ENCODE measurements at regions not wholly inside any gene's neighbourhood (a gene's known extent, or its start where the extent isn't known, plus 50 kb on each side); places are given as distances from the start of the nearest gene placed in this dataset.

DNA sequence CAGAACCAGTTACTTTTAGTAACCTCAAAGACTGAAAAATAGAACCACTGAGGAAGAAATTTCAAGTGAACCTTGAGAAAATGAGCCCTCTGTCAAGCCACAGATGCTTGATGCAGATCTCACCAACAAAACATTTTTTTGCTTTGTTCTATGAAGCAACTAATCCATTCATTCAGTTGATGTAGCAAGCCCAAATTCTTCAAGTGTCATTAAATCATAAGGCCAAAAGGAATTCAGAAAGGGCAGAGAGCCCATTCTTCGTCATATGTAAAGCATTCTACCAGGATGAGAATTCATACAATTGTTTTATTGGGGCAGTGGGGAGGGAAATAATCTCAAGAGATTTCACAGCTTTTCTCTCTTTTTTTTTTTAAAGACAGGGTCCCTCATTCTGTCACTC is 218.0 kb upstream of the RGS6 start:
- Histone ChIP-seq H3K27ac (replicated peaks) (no peak overlapping the region), H3K27me3 (ENCODE audit: insufficient read depth, poor library complexity, severe bottlenecking) (no peaks in the 10 kb centered on the region), H3K4me3 (replicated peaks; ENCODE audit: insufficient read depth, low read length) (no peak overlapping the region)
- TF ChIP-seq GABPA (IDR thresholded peaks at IDR 0.05; ENCODE audit: low read depth): no peak
- TF ChIP-seq, protein P1, sequence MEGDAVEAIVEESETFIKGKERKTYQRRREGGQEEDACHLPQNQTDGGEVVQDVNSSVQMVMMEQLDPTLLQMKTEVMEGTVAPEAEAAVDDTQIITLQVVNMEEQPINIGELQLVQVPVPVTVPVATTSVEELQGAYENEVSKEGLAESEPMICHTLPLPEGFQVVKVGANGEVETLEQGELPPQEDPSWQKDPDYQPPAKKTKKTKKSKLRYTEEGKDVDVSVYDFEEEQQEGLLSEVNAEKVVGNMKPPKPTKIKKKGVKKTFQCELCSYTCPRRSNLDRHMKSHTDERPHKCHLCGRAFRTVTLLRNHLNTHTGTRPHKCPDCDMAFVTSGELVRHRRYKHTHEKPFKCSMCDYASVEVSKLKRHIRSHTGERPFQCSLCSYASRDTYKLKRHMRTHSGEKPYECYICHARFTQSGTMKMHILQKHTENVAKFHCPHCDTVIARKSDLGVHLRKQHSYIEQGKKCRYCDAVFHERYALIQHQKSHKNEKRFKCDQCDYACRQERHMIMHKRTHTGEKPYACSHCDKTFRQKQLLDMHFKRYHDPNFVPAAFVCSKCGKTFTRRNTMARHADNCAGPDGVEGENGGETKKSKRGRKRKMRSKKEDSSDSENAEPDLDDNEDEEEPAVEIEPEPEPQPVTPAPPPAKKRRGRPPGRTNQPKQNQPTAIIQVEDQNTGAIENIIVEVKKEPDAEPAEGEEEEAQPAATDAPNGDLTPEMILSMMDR (IDR thresholded peaks at IDR 0.05; ENCODE audit: insufficient read depth, low read length): no peak
- TF ChIP-seq POLR2AphosphoS5 (IDR thresholded peaks at IDR 0.05; ENCODE audit: low read depth): no peak
- TF ChIP-seq SPI1 (IDR thresholded peaks at IDR 0.05; ENCODE audit: borderline replicate concordance, low read depth): no peak
- TF ChIP-seq, protein P2, sequence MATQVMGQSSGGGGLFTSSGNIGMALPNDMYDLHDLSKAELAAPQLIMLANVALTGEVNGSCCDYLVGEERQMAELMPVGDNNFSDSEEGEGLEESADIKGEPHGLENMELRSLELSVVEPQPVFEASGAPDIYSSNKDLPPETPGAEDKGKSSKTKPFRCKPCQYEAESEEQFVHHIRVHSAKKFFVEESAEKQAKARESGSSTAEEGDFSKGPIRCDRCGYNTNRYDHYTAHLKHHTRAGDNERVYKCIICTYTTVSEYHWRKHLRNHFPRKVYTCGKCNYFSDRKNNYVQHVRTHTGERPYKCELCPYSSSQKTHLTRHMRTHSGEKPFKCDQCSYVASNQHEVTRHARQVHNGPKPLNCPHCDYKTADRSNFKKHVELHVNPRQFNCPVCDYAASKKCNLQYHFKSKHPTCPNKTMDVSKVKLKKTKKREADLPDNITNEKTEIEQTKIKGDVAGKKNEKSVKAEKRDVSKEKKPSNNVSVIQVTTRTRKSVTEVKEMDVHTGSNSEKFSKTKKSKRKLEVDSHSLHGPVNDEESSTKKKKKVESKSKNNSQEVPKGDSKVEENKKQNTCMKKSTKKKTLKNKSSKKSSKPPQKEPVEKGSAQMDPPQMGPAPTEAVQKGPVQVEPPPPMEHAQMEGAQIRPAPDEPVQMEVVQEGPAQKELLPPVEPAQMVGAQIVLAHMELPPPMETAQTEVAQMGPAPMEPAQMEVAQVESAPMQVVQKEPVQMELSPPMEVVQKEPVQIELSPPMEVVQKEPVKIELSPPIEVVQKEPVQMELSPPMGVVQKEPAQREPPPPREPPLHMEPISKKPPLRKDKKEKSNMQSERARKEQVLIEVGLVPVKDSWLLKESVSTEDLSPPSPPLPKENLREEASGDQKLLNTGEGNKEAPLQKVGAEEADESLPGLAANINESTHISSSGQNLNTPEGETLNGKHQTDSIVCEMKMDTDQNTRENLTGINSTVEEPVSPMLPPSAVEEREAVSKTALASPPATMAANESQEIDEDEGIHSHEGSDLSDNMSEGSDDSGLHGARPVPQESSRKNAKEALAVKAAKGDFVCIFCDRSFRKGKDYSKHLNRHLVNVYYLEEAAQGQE (IDR thresholded peaks at IDR 0.05; ENCODE audit: insufficient replicate concordance, low read depth): no peak
- no peak for DNase-seq (ENCODE audit: low read depth in 1 of 2, low spot score in 1 of 2)

DNA sequence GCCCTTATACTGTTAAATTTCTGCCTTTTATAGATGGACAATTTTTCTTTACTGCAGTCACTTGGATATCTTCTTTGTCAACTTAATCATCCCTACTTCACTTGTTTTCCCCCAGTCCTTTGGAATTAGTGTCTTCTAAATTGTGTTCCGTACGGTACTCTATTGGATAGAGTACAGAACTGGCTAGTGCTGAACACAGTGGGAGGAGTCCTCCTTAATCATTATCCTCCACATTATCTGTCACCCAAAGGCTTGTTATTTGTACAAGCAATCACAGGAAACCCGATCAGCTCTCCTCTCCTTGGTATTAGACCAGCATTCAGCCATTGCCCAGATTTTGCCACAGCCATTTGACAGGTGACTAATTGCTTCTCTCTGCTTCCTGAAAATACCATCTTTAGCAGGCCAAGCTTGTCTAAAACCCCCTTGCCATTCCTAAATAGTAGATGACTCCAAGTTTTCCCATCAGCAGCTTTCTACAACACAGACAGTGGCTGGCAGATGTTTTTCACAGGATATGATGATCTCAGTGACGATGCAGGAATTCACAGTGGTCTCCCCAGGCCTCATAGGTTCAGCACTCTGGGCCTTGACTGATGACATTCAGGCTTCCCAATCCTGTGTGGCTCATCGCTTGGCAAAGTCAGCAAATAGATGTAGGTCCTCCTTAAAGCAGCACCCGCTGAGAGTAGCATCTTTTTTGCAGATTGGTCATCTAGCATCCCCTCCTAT is 216.0 kb upstream of the RGS6 start:
- no peak for TF ChIP-seq SPI1 (IDR thresholded peaks at IDR 0.05; ENCODE audit: borderline replicate concordance, low read depth)
- no peak for TF ChIP-seq GABPA (IDR thresholded peaks at IDR 0.05; ENCODE audit: low read depth)
- TF ChIP-seq, protein P2 (IDR thresholded peaks at IDR 0.05; ENCODE audit: insufficient replicate concordance, low read depth): no peak
- no peak for TF ChIP-seq POLR2AphosphoS5 (IDR thresholded peaks at IDR 0.05; ENCODE audit: low read depth)
- TF ChIP-seq, protein P1 (IDR thresholded peaks at IDR 0.05; ENCODE audit: insufficient read depth, low read length): no peak
- Histone ChIP-seq H3K27ac (replicated peaks) (no peak overlapping the region), H3K27me3 (ENCODE audit: insufficient read depth, poor library complexity, severe bottlenecking) (no peaks in the 10 kb centered on the region), H3K4me3 (replicated peaks; ENCODE audit: insufficient read depth, low read length) (no peak overlapping the region)
- DNase-seq (ENCODE audit: low read depth in 1 of 2, low spot score in 1 of 2): no peak

DNA sequence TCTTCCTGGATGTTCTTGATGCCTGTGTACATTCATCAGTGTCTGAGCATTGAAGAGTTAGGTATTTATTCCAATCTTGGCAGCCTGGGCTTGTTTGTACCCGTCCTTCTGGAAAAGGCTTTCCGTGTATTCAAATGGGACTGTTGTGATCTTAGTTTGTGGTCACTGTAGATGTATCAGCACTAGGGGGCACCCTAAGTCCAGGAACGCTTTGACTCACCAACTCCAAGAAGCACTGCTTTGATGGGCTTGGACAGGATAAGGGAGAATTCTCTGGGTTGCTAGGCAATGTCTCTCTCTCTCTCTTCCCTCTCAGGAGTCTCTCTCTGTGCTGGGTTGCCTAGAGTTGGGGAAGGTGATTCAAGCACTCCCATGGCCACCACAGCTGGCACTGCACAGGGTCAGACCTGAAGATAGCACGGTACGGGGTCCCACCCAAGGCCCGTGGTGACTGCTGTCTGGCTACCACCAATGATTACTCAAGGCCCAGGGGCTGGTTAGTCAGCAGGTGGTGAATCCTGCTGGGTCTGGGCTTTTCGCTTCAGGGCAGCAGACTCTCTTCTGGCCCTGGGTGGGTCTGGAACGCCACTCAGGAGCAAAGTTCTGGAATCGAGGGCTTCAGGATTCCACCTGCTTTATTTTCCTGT is 211.1 kb upstream of the RGS6 start:
- Histone ChIP-seq H3K4me3 (replicated peaks; ENCODE audit: insufficient read depth, low read length) (no peak overlapping the region), H3K27ac (replicated peaks) (no peak overlapping the region), H3K27me3 (ENCODE audit: insufficient read depth, poor library complexity, severe bottlenecking) (no peaks in the 10 kb centered on the region)
- TF ChIP-seq, protein P2 (IDR thresholded peaks at IDR 0.05; ENCODE audit: insufficient replicate concordance, low read depth): no peak
- no peak for TF ChIP-seq POLR2AphosphoS5 (IDR thresholded peaks at IDR 0.05; ENCODE audit: low read depth)
- TF ChIP-seq SPI1 (IDR thresholded peaks at IDR 0.05; ENCODE audit: borderline replicate concordance, low read depth): no peak
- TF ChIP-seq, protein P1 (IDR thresholded peaks at IDR 0.05; ENCODE audit: insufficient read depth, low read length): no peak
- TF ChIP-seq GABPA (IDR thresholded peaks at IDR 0.05; ENCODE audit: low read depth): no peak
- DNase-seq (ENCODE audit: low read depth in 1 of 2, low spot score in 1 of 2): peak in 1 of 2 experiments; percentile 34
